Right lobe of liver (tissue), 4 donors: ENCODE measurements at regions not wholly inside any gene's neighbourhood (a gene's known extent, or its start where the extent isn't known, plus 50 kb on each side); places are given as distances from the start of the nearest gene placed in this dataset.
"Not testable (repeated sequence)": the region's sequence is repeated elsewhere in the genome, so short reads cannot be mapped to it uniquely, and the experiment has no call there.

Experiments used
- CTCF ChIP-seq, 4 donors: fragments of 200-600 bp in 3 of 4; fragments of 450-650 bp in 1 of 4; IDR thresholded peaks; one replicate each; pipeline versions ENCODE4 v1.5.1 to v1.8.0; 2016 to 2022; ENCODE audit warnings: antibody characterized with exemption in 4 of 4, mild to moderate bottlenecking in 2 of 4
- POLR2A ChIP-seq: fragments of 450-650 bp; IDR thresholded peaks from one replicate; pipeline ENCODE4 v1.6.1; 2017; ENCODE audit warnings: antibody characterized with exemption, mild to moderate bottlenecking
- donor health status: DM: no; HTN: no; CAD: no.
- donor health status: DM: no; HTN: no; CAD: no.
- donor health status: DM: no; HTN: yes; CAD: no.

GRCh38 chr15:20089541-20089940 lies 452.1 kb downstream of the GOLGA6L6 start:
- not testable (repeated sequence) for TF ChIP-seq CTCF (IDR thresholded peaks at IDR 0.05); POLR2A
